SK-N-SH treated with all-trans-retinoic acid at 6 μM for 48 hours (cell line): ENCODE measurements at regions not wholly inside any gene's neighbourhood (a gene's known extent, or its start where the extent isn't known, plus 50 kb on each side); places are given as distances from the start of the nearest gene placed in this dataset.

Experiments used
- BACH2 ChIP-seq: fragments of 250-450 bp; sonication (Bioruptor Pico); IDR thresholded peaks from 2 replicates; pipeline ENCODE4 v1.9.0; 2021; ENCODE audit warnings: mild to moderate bottlenecking, borderline replicate concordance
- CREB5 ChIP-seq: fragments of 250-450 bp; sonication (Bioruptor Pico); IDR thresholded peaks from 2 replicates; pipeline ENCODE4 v1.5.1; 2020; ENCODE audit warnings: low read depth, mild to moderate bottlenecking, moderate library complexity
- ZFP3 ChIP-seq: fragments of 250-450 bp; sonication (Bioruptor Pico); IDR thresholded peaks from 2 replicates; pipeline ENCODE4 v1.5.0; 2020; ENCODE audit warnings: mild to moderate bottlenecking, moderate library complexity
- ZNF8 ChIP-seq: fragments of 450-650 bp; formaldehyde crosslinking; IDR thresholded peaks from 2 replicates; pipeline ENCODE4 v1.5.0; 2020; ENCODE audit warnings: mild to moderate bottlenecking, moderate library complexity

GRCh38 chr7:46387646-46388045 is 466.6 kb upstream of the IGFBP3 start:
- TF ChIP-seq CREB5 (CRISPR knock-in tag) (no peak), BACH2 (no peak), ZFP3 (CRISPR knock-in tag) (no peak), ZNF8 (no peak)
